H1 (cell line): ENCODE measurements at regions not wholly inside any gene's neighbourhood (a gene's known extent, or its start where the extent isn't known, plus 50 kb on each side); places are given as distances from the start of the nearest gene placed in this dataset.
"Not testable (repeated sequence)": the region's sequence is repeated elsewhere in the genome, so short reads cannot be mapped to it uniquely, and the experiment has no call there.

Experiments used
- CTCF ChIA-PET: fragments of 300-600 bp; sonication (Branson Sonifier 250); formaldehyde crosslinking; loops from one replicate; lab custom pipeline; 2021; ENCODE audit not compliant: partially characterized antibody; lab: Charles Lee
- POLR2A ChIA-PET: fragments of 300-600 bp; sonication (Branson Sonifier 250); formaldehyde crosslinking; loops from one replicate; lab custom pipeline; 2021; ENCODE audit warnings: inconsistent platforms; ENCODE audit not compliant: partially characterized antibody; lab: Charles Lee
- DNase-seq, 2 experiments: peaks; one replicate each; pipeline versions ENCODE4 v3.0.0 to v3.0.0-alpha.2; 2010 to 2022; ENCODE audit warnings: low spot score in 2 of 2, low read depth in 1 of 2, mixed read lengths in 1 of 2
- FAIRE-seq: peaks from 2 replicates; lab custom pipeline; 2011; peaks lifted over from hg19 to GRCh38; lab: Jason Lieb, UNC
- H2AFZ ChIP-seq: 2 replicates; pipeline ENCODE4 v1.8.1; 2012; ENCODE audit warnings: low read length, inconsistent platforms
- H2AK5ac ChIP-seq: 2 replicates; pipeline ENCODE4 v1.6.1; 2013; ENCODE audit warnings: low read depth, low read length
- H2BK120ac ChIP-seq: replicated peaks from 2 replicates; pipeline ENCODE3; 2013; ENCODE audit warnings: low read depth, low read length, inconsistent platforms
- H2BK12ac ChIP-seq: 2 replicates; pipeline ENCODE4 v1.6.1; 2013; ENCODE audit warnings: low read depth, low read length
- H2BK15ac ChIP-seq: 2 replicates; pipeline ENCODE4 v1.6.1; 2013; ENCODE audit warnings: low read length
- H2BK20ac ChIP-seq: 2 replicates; pipeline ENCODE4 v1.6.1; 2013; ENCODE audit warnings: low read length
- H2BK5ac ChIP-seq: 2 replicates; pipeline ENCODE4 v1.6.1; 2013; ENCODE audit warnings: low read depth, low read length
- H3K14ac ChIP-seq: 2 replicates; pipeline ENCODE4 v1.6.1; 2013; ENCODE audit warnings: inconsistent platforms; ENCODE audit not compliant: insufficient read length
- H3K18ac ChIP-seq: 2 replicates; pipeline ENCODE4 v1.6.1; 2013; ENCODE audit warnings: low read length; ENCODE audit errors: extremely low read depth
- H3K23ac ChIP-seq: 2 replicates; pipeline ENCODE4 v1.6.1; 2013; ENCODE audit warnings: inconsistent platforms; ENCODE audit not compliant: insufficient read length
- H3K23me2 ChIP-seq: 2 replicates; pipeline ENCODE4 v1.6.1; 2013; ENCODE audit warnings: low read depth, low read length
- H3K27ac ChIP-seq: 2 replicates; pipeline ENCODE4 v1.6.1; 2011; ENCODE audit warnings: low read depth, low read length, inconsistent platforms
- H3K27me3 ChIP-seq, 4 experiments: replicated peaks in 1 of 4; 1 replicate in 1 of 4; 2 replicates in 3 of 4; pipeline versions ENCODE4 v1.6.1 to v1.8.1; 2011 to 2013; ENCODE audit warnings: low read length in 3 of 4, mild to moderate bottlenecking in 3 of 4, inconsistent platforms in 2 of 4, mixed read lengths in 2 of 4, moderate library complexity in 1 of 4; ENCODE audit not compliant: control insufficient read depth in 3 of 4, insufficient read depth in 3 of 4; ENCODE audit errors: extremely low read depth in 1 of 4
- H3K36me3 ChIP-seq, 4 experiments: 2 replicates each; pipeline versions ENCODE4 v1.6.1 to v1.8.1; 2011 to 2013; ENCODE audit warnings: mild to moderate bottlenecking in 4 of 4, low read length in 3 of 4, moderate library complexity in 2 of 4, control low read depth in 1 of 4, inconsistent platforms in 1 of 4; ENCODE audit not compliant: insufficient read depth in 4 of 4, control insufficient read depth in 2 of 4
- H3K4ac ChIP-seq: replicated peaks from 2 replicates; pipeline ENCODE3; 2013; ENCODE audit warnings: low read length, low read depth, mixed read lengths, inconsistent platforms; ENCODE audit not compliant: insufficient read length
- H3K4me1 ChIP-seq, 4 experiments: replicated peaks in 1 of 4; 1 replicate in 1 of 4; 2 replicates in 3 of 4; pipeline versions ENCODE4 v1.6.1 to v1.8.1; 2011 to 2013; ENCODE audit warnings: low read length in 3 of 4, inconsistent platforms in 2 of 4, mixed read lengths in 1 of 4; ENCODE audit not compliant: insufficient read depth in 4 of 4, control insufficient read depth in 3 of 4
- H3K4me2 ChIP-seq, 2 experiments: 2 replicates each; pipeline versions ENCODE4 v1.6.1 to v1.8.1; 2011 to 2013; ENCODE audit warnings: low read depth in 2 of 2, low read length in 2 of 2, control low read depth in 1 of 2, inconsistent platforms in 1 of 2, mild to moderate bottlenecking in 1 of 2; ENCODE audit not compliant: insufficient read depth in 1 of 2
- H3K4me3 ChIP-seq, 4 experiments: fragments of 200-600, 300-600 bp in 1 of 4; sonication (generic), shearing (Covaris generic), sonication (Bioruptor Twin) in 1 of 4; 2 replicates each; pipeline versions ENCODE4 v1.5.1 to v1.8.1; 2011 to 2016; ENCODE audit warnings: low read length in 4 of 4, low read depth in 3 of 4, control low read depth in 2 of 4, inconsistent platforms in 2 of 4, mild to moderate bottlenecking in 2 of 4, mixed read lengths in 1 of 4, moderate library complexity in 1 of 4; ENCODE audit not compliant: insufficient read depth in 2 of 4; ENCODE audit errors: extremely low read depth in 1 of 4
- H3K56ac ChIP-seq: replicated peaks from 2 replicates; pipeline ENCODE3; 2013; ENCODE audit warnings: low read depth, mild to moderate bottlenecking, mixed read lengths, low read length, inconsistent platforms; ENCODE audit not compliant: insufficient read length
- H3K79me1 ChIP-seq: 2 replicates; pipeline ENCODE4 v1.6.1; 2013; ENCODE audit warnings: low read depth, low read length, control low read depth
- H3K79me2 ChIP-seq, 2 experiments: 2 replicates each; pipeline versions ENCODE4 v1.6.1 to v1.8.1; 2012 to 2013; ENCODE audit warnings: low read length in 2 of 2, mild to moderate bottlenecking in 2 of 2, inconsistent platforms in 1 of 2; ENCODE audit not compliant: insufficient read depth in 2 of 2, control insufficient read depth in 1 of 2
- H3K9ac ChIP-seq, 4 experiments: replicated peaks in 1 of 4; 1 replicate in 1 of 4; 2 replicates in 3 of 4; pipeline versions ENCODE4 v1.6.1 to v1.8.1; 2011 to 2013; ENCODE audit warnings: low read depth in 3 of 4, low read length in 3 of 4, control low read depth in 2 of 4, mild to moderate bottlenecking in 2 of 4, moderate library complexity in 2 of 4, inconsistent platforms in 1 of 4; ENCODE audit errors: extremely low read depth in 1 of 4
- H3K9me3 ChIP-seq, 2 experiments: 2 replicates each; pipeline versions ENCODE4 v1.6.1 to v1.8.1; 2012 to 2013; ENCODE audit warnings: mild to moderate bottlenecking in 2 of 2, moderate library complexity in 2 of 2, control low read depth in 1 of 2, inconsistent platforms in 1 of 2, low read depth in 1 of 2, low read length in 1 of 2, mixed read lengths in 1 of 2; ENCODE audit not compliant: insufficient read depth in 2 of 2
- H4K20me1 ChIP-seq, 2 experiments: replicated peaks in 1 of 2; 2 replicates each; pipeline versions ENCODE3 to v1.8.1; 2011 to 2013; ENCODE audit warnings: inconsistent platforms in 2 of 2, low read length in 2 of 2, mild to moderate bottlenecking in 1 of 2; ENCODE audit not compliant: insufficient read depth in 2 of 2, control insufficient read depth in 1 of 2
- H4K5ac ChIP-seq: 2 replicates; pipeline ENCODE4 v1.6.1; 2013; ENCODE audit warnings: low read length, low read depth, mixed read lengths, inconsistent platforms; ENCODE audit not compliant: insufficient read length
- H4K8ac ChIP-seq: 2 replicates; pipeline ENCODE4 v1.8.0; 2013; ENCODE audit warnings: mild to moderate bottlenecking, moderate library complexity, low read length, inconsistent platforms; ENCODE audit not compliant: insufficient read depth; ENCODE audit errors: extremely low read depth
- H4K91ac ChIP-seq: replicated peaks from 2 replicates; pipeline ENCODE3; 2013; ENCODE audit warnings: low read length, mixed read lengths, inconsistent platforms; ENCODE audit not compliant: insufficient read length
- CHD2 ChIP-seq: IDR thresholded peaks from 2 replicates; pipeline ENCODE4 v1.6.1; 2012; ENCODE audit warnings: low read length, improper control_type of control experiment
- HDAC2 ChIP-seq, 2 experiments: fragments of 300-600 bp in 1 of 2; sonication (generic) in 1 of 2; IDR thresholded peaks; 2 replicates each; pipeline ENCODE4 v1.6.1; 2011 to 2012; ENCODE audit warnings: low read depth in 2 of 2, low read length in 2 of 2, mild to moderate bottlenecking in 2 of 2, moderate library complexity in 2 of 2, borderline replicate concordance in 1 of 2, inconsistent platforms in 1 of 2
- KDM1A ChIP-seq: fragments of 200-600, 300-600 bp; sonication (generic); IDR thresholded peaks from 2 replicates; pipeline ENCODE4 v1.7.1; 2016; ENCODE audit warnings: mild to moderate bottlenecking, low read length, borderline replicate concordance
- WGBS, 2 experiments: shearing (Covaris generic) in 1 of 2; methylation state at CpG; one replicate each; pipeline versions ENCODE4 v1.1.6 to v1.1.7; 2013 to 2015; ENCODE audit warnings: low lambda C conversion rate in 2 of 2, mixed read lengths in 2 of 2, inconsistent platforms in 1 of 2, low coverage in 1 of 2, missing lambda C conversion rate in 1 of 2; ENCODE audit not compliant: insufficient replicate concordance in 2 of 2, insufficient coverage in 1 of 2, insufficient read length in 1 of 2; ENCODE audit errors: extremely low coverage in 1 of 2, missing lambda C conversion rate in 1 of 2; 5-methylcytosine and 5-hydroxymethylcytosine counted together
- TF ChIP-seq, protein P1 (sequence below): IDR thresholded peaks from 2 replicates; pipeline ENCODE4 v1.6.1; 2012; ENCODE audit warnings: low read length, inconsistent platforms
- TF ChIP-seq, protein P2 (sequence below): IDR thresholded peaks from 2 replicates; pipeline ENCODE4 v1.6.1; 2012; ENCODE audit warnings: inconsistent platforms

DNA sequence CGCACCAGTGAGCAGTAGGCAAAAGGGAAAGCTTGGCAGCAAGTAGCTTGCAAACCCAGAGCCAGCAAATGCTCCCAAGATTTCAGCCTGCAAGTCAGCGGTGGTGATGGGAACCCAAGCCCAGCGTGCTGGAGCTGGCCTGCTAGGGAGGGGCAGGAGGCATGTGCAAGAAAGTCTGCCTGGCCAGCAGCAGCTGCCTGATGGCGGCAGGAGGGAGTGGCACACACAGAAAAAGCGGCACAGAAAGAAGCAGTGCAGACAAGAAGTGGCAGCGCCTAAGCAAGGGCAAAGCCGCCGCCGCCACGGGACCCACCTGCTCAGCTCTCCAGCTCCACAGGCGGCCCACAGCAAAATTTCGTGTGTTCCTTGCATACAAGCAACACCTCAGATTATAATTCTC is 1206.5 kb upstream of the PABPC4L start (continued):
- no peak for TF ChIP-seq KDM1A
- no peak for TF ChIP-seq CHD2
- TF ChIP-seq, protein P1, sequence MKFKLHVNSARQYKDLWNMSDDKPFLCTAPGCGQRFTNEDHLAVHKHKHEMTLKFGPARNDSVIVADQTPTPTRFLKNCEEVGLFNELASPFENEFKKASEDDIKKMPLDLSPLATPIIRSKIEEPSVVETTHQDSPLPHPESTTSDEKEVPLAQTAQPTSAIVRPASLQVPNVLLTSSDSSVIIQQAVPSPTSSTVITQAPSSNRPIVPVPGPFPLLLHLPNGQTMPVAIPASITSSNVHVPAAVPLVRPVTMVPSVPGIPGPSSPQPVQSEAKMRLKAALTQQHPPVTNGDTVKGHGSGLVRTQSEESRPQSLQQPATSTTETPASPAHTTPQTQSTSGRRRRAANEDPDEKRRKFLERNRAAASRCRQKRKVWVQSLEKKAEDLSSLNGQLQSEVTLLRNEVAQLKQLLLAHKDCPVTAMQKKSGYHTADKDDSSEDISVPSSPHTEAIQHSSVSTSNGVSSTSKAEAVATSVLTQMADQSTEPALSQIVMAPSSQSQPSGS, result no peak
- no peak for TF ChIP-seq HDAC2 (IDR thresholded peaks at IDR 0.05; ENCODE audit: borderline replicate concordance in 1 of 2, low read depth in 2 of 2, low read length in 2 of 2)
- TF ChIP-seq, protein P2, sequence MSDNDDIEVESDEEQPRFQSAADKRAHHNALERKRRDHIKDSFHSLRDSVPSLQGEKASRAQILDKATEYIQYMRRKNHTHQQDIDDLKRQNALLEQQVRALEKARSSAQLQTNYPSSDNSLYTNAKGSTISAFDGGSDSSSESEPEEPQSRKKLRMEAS, result no peak

DNA sequence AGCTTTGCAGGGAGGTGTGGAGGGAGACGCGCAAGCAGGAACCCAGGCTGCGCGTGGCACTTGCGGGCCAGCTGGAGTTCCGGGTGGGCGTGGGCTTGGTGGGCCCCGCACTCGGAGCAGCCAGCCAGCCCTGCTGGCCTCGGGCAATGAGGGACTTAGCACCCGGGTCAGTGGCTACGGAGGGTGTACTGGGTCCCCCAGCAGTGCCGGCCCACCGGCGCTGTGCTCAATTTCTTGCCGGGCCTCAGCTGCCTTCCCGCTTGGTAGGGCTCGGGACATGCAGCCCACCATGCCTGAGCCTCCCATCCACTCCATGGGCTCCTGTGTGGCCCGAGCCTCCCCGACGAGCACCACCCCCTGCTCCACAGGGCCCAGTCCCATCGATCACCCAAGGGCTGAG is 1205.0 kb upstream of the PABPC4L start:
- POLR2A ChIA-PET, H2BK120ac ChIP-seq, H3K27me3 ChIP-seq, H3K4me2 ChIP-seq, H2BK15ac ChIP-seq, H3K4me3 ChIP-seq, H3K56ac ChIP-seq, H3K79me2 ChIP-seq, H3K27ac ChIP-seq, H3K23ac ChIP-seq, H4K8ac ChIP-seq, H3K36me3 ChIP-seq, H2AK5ac ChIP-seq, H3K14ac ChIP-seq, H3K4me1 ChIP-seq, H2BK12ac ChIP-seq, H2BK5ac ChIP-seq, DNase-seq, H3K18ac ChIP-seq, H2AFZ ChIP-seq, CTCF ChIA-PET, H4K5ac ChIP-seq, H3K4ac ChIP-seq, H3K9ac ChIP-seq, H3K23me2 ChIP-seq, H4K20me1 ChIP-seq, H2BK20ac ChIP-seq, H3K79me1 ChIP-seq, H4K91ac ChIP-seq, FAIRE-seq: not testable (repeated sequence)
- 94% methylated on average over 7 of the region's 22 CpGs; no CpG with 5 or more reads in 1 of the 2 experiments for WGBS, 2 experiments
- H3K9me3 ChIP-seq, result peaks cover 7 to 20% of the 10 kb centered on the region in 2 experiments; a peak in 3 of 4 replicates
